Caco-2 (cell line): ENCODE measurements at regions not wholly inside any gene's neighbourhood (a gene's known extent, or its start where the extent isn't known, plus 50 kb on each side); places are given as distances from the start of the nearest gene placed in this dataset.

Experiments
- BruUV-seq: library from RNA; stranded (reverse); fragments of 400-500 nt; replicated peaks from 2 replicates; lab custom pipeline; 2021; lab: Mats Ljungman, UMichigan
- CTCF ChIA-PET: fragments of 300-600 bp; sonication (Branson Sonifier 250); formaldehyde crosslinking; loops from one replicate; lab custom pipeline; 2022; ENCODE audit warnings: antibody characterized with exemption; lab: Charles Lee
- POLR2A ChIA-PET: fragments of 300-600 bp; sonication (Branson Sonifier 250); formaldehyde crosslinking; loops from one replicate; lab custom pipeline; 2022; ENCODE audit warnings: antibody characterized with exemption; lab: Charles Lee
- DNase-seq, 2 experiments: peaks; one replicate each; pipeline versions ENCODE4 v3.0.0 to v3.0.0-alpha.2; 2020 to 2022
- H3K27me3 ChIP-seq: replicated peaks from 2 replicates; pipeline ENCODE4 v1.6.0; 2011; ENCODE audit warnings: low read length; ENCODE audit not compliant: control insufficient read depth, insufficient read depth
- H3K36me3 ChIP-seq: 2 replicates; pipeline ENCODE4 v1.5.1; 2011; ENCODE audit warnings: low read length; ENCODE audit not compliant: control insufficient read depth, insufficient read depth
- H3K4me1 ChIP-seq: fragments of 250-450 bp; sonication (Bioruptor Pico); 2 replicates; pipeline ENCODE4 v1.5.1; 2020; ENCODE audit warnings: mild to moderate bottlenecking
- H3K4me3 ChIP-seq: 2 replicates; pipeline ENCODE4 v1.5.1; 2011; ENCODE audit warnings: low read depth, mild to moderate bottlenecking, control low read depth, low read length
- H3K9me3 ChIP-seq: fragments of 250-450 bp; sonication (Bioruptor Pico); 2 replicates; pipeline ENCODE4 v1.5.1; 2020; ENCODE audit warnings: mild to moderate bottlenecking, moderate library complexity
- H3K27ac Mint-ChIP-seq: one replicate; pipeline ENCODE4 v1.8.0; 2022; ENCODE audit warnings: mixed read lengths; ENCODE audit not compliant: unreplicated experiment
- H3K27me3 Mint-ChIP-seq: one replicate; pipeline ENCODE4 v1.8.0; 2022; ENCODE audit warnings: mixed read lengths; ENCODE audit not compliant: insufficient read depth, unreplicated experiment
- H3K36me3 Mint-ChIP-seq: one replicate; pipeline ENCODE4 v1.8.0; 2022; ENCODE audit warnings: mild to moderate bottlenecking, mixed read lengths; ENCODE audit not compliant: insufficient read depth, unreplicated experiment
- H3K4me1 Mint-ChIP-seq: one replicate; pipeline ENCODE4 v1.8.0; 2022; ENCODE audit warnings: low read depth, mixed read lengths; ENCODE audit not compliant: unreplicated experiment
- H3K4me3 Mint-ChIP-seq: one replicate; pipeline ENCODE4 v1.8.0; 2022; ENCODE audit warnings: mild to moderate bottlenecking, moderate library complexity, mixed read lengths; ENCODE audit not compliant: unreplicated experiment
- H3K9me3 Mint-ChIP-seq: one replicate; pipeline ENCODE4 v1.8.0; 2022; ENCODE audit warnings: mixed read lengths; ENCODE audit not compliant: unreplicated experiment
- CTCF ChIP-seq, 2 experiments: fragments of 200-600 bp in 1 of 2; IDR thresholded peaks; 1 replicate in 1 of 2; 2 replicates in 1 of 2; pipeline versions ENCODE4 v1.5.1 to v1.8.0; 2011 to 2022; ENCODE audit warnings: antibody characterized with exemption in 1 of 2, control low read depth in 1 of 2, inconsistent platforms in 1 of 2, low read depth in 1 of 2, low read length in 1 of 2, mild to moderate bottlenecking in 1 of 2, moderate library complexity in 1 of 2; ENCODE audit not compliant: insufficient read depth in 1 of 2, severe bottlenecking in 1 of 2, unreplicated experiment in 1 of 2
- intact Hi-C: fragments of 100-400 bp; cut with micrococcal nuclease; formaldehyde crosslinking; loops from one replicate; pipeline ENCODE4 v1.10.0; 2022; ENCODE audit not compliant: unreplicated experiment

GRCh38 chr4:186820391-186820891, 96.8 kb upstream of the FAT1 start:
- no peaks in the 10 kb centered on the region for H3K9me3 Mint-ChIP-seq
- DNase-seq, result no peak
- H3K36me3 Mint-ChIP-seq, result no peaks in the 10 kb centered on the region
- H3K27me3 Mint-ChIP-seq, result no peaks in the 10 kb centered on the region
- Histone ChIP-seq H3K9me3 (no peaks in the 10 kb centered on the region), H3K4me1 (peaks cover 9% of the 10 kb centered on the region; the same call in 1 of the 2 replicates), H3K27me3 (no peaks in the 10 kb centered on the region), H3K36me3 (no peaks in the 10 kb centered on the region), H3K4me3 (no peak overlapping the region)
- BruUV-seq, result no TSS peak
- ChIA-PET CTCF (no interaction called here), POLR2A (no interaction called here)
- TF ChIP-seq CTCF (IDR thresholded peaks at IDR 0.05; ENCODE audit: insufficient read depth in 1 of 2, low read depth in 1 of 2, low read length in 1 of 2, severe bottlenecking in 1 of 2, unreplicated experiment in 1 of 2), result no peak
- intact Hi-C loops, result no loop called here
- H3K4me1 Mint-ChIP-seq, result no peaks in the 10 kb centered on the region
- H3K27ac Mint-ChIP-seq, result no peak overlapping the region
- no peak overlapping the region for H3K4me3 Mint-ChIP-seq

DNA sequence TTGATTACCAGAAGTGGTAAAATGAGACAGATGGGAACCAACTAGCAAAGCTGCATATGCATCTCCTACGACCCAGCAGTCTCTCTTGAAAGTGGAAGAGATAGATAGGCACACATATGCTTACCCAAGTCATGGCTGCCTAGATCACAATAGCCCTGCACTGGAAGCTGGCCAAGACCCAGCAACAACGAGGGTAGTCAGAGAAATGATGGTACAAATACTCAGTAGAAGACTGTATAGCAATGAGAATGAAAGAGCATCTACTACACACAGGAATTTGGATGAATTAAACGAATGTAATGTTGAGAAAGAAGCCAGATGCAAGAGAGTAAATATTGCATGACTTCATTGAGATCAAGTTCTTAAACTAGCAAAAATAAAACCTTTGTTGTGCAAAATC, 100.3 kb upstream of the FAT1 start:
- TF ChIP-seq CTCF (IDR thresholded peaks at IDR 0.05; ENCODE audit: insufficient read depth in 1 of 2, low read depth in 1 of 2, low read length in 1 of 2, severe bottlenecking in 1 of 2, unreplicated experiment in 1 of 2), result no peak
- no peaks in the 10 kb centered on the region for H3K36me3 ChIP-seq
- no peak overlapping the region for H3K27ac Mint-ChIP-seq
- no peak for DNase-seq
- POLR2A ChIA-PET, result no interaction called here
- no peaks in the 10 kb centered on the region for H3K27me3 ChIP-seq
- H3K4me3 ChIP-seq, result no peak overlapping the region
- H3K4me1 Mint-ChIP-seq, result no peaks in the 10 kb centered on the region
- intact Hi-C loops, result no loop called here
- CTCF ChIA-PET, result no interaction called here
- peaks cover 9% of the 10 kb centered on the region; the same call in 1 of the 2 replicates for H3K4me1 ChIP-seq
- no peaks in the 10 kb centered on the region for H3K36me3 Mint-ChIP-seq
- no peaks in the 10 kb centered on the region for H3K9me3 ChIP-seq
- no peaks in the 10 kb centered on the region for H3K27me3 Mint-ChIP-seq
- H3K9me3 Mint-ChIP-seq, result no peaks in the 10 kb centered on the region
- BruUV-seq, result no TSS peak
- no peak overlapping the region for H3K4me3 Mint-ChIP-seq

DNA sequence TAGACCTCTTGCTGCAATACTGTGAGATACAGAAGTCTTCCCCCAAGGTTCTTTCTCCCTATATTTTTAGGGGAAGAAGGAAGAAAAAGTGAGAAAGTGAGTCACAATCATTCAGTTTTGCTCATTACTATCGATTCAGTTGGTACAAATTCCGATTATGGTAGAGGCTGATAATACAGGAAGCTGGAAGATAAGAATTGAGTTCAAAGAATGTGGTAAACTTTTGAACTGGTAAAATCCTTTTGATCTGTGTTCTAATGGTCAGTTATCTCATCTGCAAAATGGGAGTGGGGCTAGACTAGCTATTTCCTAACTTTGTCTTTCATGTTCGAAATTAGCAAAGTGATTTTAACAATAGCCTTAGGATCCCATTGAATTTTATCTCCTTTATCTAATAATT, 101.4 kb upstream of the FAT1 start:
- intact Hi-C loops, result loop anchor here (5.0 kb wide), 1 partner anchor 98 kb away; no protein-coding TSS in a partner anchor

More for the DNA sequence above, 101.4 kb upstream of the FAT1 start:
- Mint-ChIP-seq H3K36me3 (no peaks in the 10 kb centered on the region), H3K9me3 (no peaks in the 10 kb centered on the region), H3K27me3 (no peaks in the 10 kb centered on the region), H3K4me1 (no peaks in the 10 kb centered on the region), H3K4me3 (no peak overlapping the region), H3K27ac (no peak overlapping the region)
- CTCF ChIA-PET, result no interaction called here
- no peak for DNase-seq
- POLR2A ChIA-PET, result no interaction called here
- no peaks in the 10 kb centered on the region for H3K36me3 ChIP-seq
- BruUV-seq, result no TSS peak
- H3K4me1 ChIP-seq, result peaks cover 14% of the 10 kb centered on the region; the same call in 1 of the 2 replicates
- TF ChIP-seq CTCF (IDR thresholded peaks at IDR 0.05; ENCODE audit: insufficient read depth in 1 of 2, low read depth in 1 of 2, low read length in 1 of 2, severe bottlenecking in 1 of 2, unreplicated experiment in 1 of 2), result no peak
- no peaks in the 10 kb centered on the region for H3K27me3 ChIP-seq
- no peak overlapping the region for H3K4me3 ChIP-seq
- H3K9me3 ChIP-seq, result no peaks in the 10 kb centered on the region
